BE2C (cell line): ENCODE measurements at regions not wholly inside any gene's neighbourhood (a gene's known extent, or its start where the extent isn't known, plus 50 kb on each side); places are given as distances from the start of the nearest gene placed in this dataset.

Source experiments
- DNase-seq: peaks from one replicate; pipeline ENCODE4 v3.0.0-alpha.2; 2020
- H3K27me3 ChIP-seq: fragments of 250-450 bp; sonication (Bioruptor Pico); 2 replicates; pipeline ENCODE4 v1.5.1; 2020; ENCODE audit warnings: mild to moderate bottlenecking
- H3K36me3 ChIP-seq: fragments of 250-450 bp; sonication (Bioruptor Pico); 2 replicates; pipeline ENCODE4 v1.5.1; 2020; ENCODE audit warnings: mild to moderate bottlenecking
- H3K4me1 ChIP-seq: fragments of 250-450 bp; sonication (Bioruptor Pico); 2 replicates; pipeline ENCODE4 v1.5.1; 2020
- H3K4me3 ChIP-seq: 2 replicates; pipeline ENCODE4 v1.5.1; 2011; ENCODE audit warnings: low read depth, low read length
- H3K9me3 ChIP-seq: fragments of 250-450 bp; sonication (Bioruptor Pico); 2 replicates; pipeline ENCODE4 v1.5.1; 2020
- TF ChIP-seq, protein P1 (sequence below): IDR thresholded peaks from 2 replicates; pipeline ENCODE4 v1.5.1; 2012; ENCODE audit warnings: mild to moderate bottlenecking, low read depth, low read length

DNA sequence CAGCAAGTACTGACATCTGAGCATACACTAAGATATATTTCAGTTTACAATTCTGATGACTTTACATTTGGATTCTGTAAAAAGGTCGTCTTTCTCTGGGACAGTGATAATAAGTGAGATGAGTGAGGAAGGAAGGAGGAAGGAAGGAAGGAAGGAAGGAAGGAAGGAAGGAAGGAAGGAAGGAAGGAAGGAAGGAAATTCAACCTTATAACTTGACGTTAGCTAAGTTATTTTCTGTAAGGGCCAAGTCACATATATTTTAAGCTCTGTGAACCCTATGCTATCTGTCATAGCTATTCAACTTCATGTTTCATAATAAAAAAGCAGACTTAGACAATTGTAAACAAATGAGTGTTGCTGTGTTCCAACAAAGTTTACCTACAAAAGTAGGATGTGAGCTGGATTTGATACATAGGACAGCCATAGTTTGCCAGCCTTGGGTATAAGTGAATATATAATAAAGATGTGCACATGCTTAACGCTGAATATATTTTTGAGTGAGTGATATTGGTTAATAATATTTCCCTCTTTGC is 753.0 kb upstream of the NDST4 start:
- no peak for DNase-seq
- TF ChIP-seq, protein P1, sequence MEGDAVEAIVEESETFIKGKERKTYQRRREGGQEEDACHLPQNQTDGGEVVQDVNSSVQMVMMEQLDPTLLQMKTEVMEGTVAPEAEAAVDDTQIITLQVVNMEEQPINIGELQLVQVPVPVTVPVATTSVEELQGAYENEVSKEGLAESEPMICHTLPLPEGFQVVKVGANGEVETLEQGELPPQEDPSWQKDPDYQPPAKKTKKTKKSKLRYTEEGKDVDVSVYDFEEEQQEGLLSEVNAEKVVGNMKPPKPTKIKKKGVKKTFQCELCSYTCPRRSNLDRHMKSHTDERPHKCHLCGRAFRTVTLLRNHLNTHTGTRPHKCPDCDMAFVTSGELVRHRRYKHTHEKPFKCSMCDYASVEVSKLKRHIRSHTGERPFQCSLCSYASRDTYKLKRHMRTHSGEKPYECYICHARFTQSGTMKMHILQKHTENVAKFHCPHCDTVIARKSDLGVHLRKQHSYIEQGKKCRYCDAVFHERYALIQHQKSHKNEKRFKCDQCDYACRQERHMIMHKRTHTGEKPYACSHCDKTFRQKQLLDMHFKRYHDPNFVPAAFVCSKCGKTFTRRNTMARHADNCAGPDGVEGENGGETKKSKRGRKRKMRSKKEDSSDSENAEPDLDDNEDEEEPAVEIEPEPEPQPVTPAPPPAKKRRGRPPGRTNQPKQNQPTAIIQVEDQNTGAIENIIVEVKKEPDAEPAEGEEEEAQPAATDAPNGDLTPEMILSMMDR, result no peak
- Histone ChIP-seq H3K27me3 (no peaks in the 10 kb centered on the region), H3K4me3 (no peak overlapping the region), H3K4me1 (no peaks in the 10 kb centered on the region), H3K9me3 (no peaks in the 10 kb centered on the region), H3K36me3 (no peaks in the 10 kb centered on the region)

DNA sequence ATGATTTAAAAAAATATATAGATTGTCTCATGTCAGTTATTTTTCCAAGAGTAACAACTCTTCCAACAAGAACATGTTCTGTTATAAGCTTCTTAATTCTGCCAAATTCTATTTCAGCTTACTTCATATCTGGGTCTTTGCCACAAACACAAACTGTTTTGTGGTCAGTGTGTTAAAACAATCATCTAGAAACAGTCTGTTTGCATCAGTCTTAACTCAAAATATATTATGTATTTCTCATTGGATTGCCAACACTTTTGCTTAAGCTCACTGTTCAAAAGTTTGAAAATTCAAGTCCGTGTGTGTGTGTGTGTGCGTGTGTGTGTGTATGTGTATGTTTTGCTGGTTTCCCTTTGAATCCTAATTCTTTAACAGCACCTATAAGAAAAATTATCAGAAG is 752.3 kb upstream of the NDST4 start:
- TF ChIP-seq, protein P1, result no peak
- no peak for DNase-seq
- Histone ChIP-seq H3K36me3 (no peaks in the 10 kb centered on the region), H3K4me3 (no peak overlapping the region), H3K4me1 (no peaks in the 10 kb centered on the region), H3K9me3 (no peaks in the 10 kb centered on the region), H3K27me3 (no peaks in the 10 kb centered on the region)

DNA sequence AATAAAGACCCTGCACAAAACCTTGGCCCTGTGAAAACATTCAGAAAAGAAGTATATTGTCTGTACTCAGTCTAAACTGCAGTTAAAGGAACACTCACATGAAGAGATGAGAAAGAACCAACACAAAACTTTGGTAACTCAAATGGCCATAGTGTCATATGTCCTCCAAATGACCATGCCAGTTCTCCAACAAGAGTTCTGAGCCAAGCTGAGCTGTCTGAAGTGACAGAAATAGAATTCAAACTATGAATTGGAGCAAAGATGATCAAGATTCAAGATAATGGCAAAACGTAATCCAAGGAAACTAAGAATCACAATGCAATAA is 739.3 kb upstream of the NDST4 start:
- Histone ChIP-seq H3K4me1 (no peaks in the 10 kb centered on the region), H3K9me3 (no peaks in the 10 kb centered on the region), H3K36me3 (no peaks in the 10 kb centered on the region), H3K4me3 (no peak overlapping the region), H3K27me3 (no peaks in the 10 kb centered on the region; the same call in 1 of the 2 replicates)
- DNase-seq, result no peak
- TF ChIP-seq, protein P1, result no peak

DNA sequence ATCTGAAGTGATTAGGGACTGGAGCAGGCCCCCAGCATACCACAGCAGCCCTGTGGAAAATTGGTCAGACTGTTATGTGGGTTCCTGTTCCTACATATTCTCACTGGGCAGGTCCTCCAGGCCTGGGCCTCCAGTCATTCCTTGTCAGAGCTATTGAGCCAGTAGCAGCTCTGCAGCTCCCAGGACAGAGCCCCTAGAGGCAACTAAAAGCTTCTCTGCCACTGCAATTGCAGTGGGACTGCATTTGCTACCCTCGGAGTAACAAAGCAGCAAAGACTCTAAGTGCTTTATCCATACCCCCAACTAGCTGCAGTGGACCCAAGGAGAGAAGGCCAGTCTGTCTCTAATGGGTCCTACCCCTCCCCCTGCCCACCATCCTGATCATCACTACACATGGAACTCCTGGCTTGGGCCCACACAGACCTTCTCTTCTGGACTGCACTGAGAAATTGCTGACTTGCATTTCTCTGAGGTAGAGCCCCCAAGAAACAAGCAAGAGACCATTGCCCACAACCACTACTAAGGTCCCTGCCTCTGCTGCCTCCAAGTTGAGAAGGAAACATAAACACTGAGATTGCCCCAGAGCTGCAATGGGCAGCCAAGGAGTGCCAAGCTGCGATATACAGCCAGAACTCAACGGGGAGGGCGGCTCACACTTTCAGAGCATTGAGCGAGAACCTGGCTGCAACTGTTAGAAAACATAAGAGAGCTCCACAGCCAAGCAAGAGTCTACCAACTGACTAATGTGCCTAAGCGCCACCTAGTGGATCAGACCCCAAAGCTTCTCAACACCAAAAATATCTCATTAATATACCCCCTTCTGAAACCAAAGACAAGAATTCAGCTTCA is 738.7 kb upstream of the NDST4 start:
- Histone ChIP-seq H3K4me3 (no peak overlapping the region), H3K36me3 (no peaks in the 10 kb centered on the region), H3K27me3 (no peaks in the 10 kb centered on the region; the same call in 1 of the 2 replicates), H3K9me3 (no peaks in the 10 kb centered on the region), H3K4me1 (no peaks in the 10 kb centered on the region)
- peak; percentile 66 for DNase-seq
- TF ChIP-seq, protein P1, result peak; percentile 75

DNA sequence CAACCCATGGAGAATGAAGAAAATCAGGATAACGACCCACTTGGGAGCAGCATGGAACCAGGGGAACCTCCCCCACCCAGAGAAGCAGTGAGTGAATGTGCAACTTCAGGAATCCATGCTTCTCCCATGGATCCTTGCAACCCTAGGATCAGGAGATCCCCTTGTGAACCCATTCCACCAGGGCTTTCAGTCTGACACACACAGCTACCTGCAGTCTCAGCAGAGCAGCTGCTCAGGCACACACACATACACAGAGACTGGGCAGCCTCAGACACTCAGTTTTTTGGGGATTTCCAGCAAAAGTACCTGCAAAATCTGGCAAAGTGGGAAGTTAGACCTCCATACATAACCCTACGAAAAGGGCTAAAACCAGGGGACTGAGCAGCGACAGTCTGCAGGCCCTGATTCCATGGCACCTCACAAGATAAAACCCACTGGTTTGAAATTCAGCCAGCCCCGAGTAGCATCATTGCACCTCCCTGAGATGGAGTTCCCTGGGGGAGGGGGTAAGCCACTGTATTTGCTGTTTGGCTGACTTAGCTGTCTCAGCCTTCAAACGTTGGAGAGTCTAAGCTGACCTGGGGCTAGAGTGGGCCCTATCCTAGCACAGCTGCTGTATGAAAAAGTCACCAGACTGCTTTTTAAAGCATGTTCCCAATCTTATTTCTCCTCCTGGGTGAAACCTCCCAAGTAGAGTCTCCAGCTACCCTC is 737.5 kb upstream of the NDST4 start:
- no peaks in the 10 kb centered on the region for H3K27me3 ChIP-seq
- no peak for DNase-seq
- H3K4me1 ChIP-seq, result no peaks in the 10 kb centered on the region
- H3K36me3 ChIP-seq, result no peaks in the 10 kb centered on the region
- TF ChIP-seq, protein P1, result no peak
- no peaks in the 10 kb centered on the region for H3K9me3 ChIP-seq
- no peak overlapping the region for H3K4me3 ChIP-seq

DNA sequence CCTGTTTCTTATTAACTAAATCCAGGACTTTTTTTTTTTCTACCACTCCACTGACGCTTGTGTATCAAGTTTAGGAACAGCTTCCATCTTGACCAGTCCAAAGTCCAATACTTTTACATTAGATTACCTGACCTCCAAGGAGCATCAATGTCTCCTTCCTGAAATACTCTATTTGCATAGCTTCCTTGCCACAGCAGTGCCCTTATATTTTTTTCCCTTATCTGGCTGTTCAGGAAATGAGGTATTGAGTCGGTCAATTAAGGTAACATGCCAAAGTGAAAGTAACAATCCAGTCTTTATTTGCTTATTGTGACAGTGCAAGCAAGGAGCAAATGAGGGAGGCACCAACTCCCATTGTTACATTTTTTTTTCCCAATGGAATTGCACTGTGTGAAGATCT is 730.8 kb upstream of the NDST4 start:
- Histone ChIP-seq H3K27me3 (no peaks in the 10 kb centered on the region), H3K4me1 (no peaks in the 10 kb centered on the region), H3K36me3 (no peaks in the 10 kb centered on the region), H3K9me3 (no peaks in the 10 kb centered on the region), H3K4me3 (no peak overlapping the region)
- DNase-seq, result no peak
- TF ChIP-seq, protein P1, result no peak
